Lower leg skin (tissue), 3 donors: ENCODE measurements at regions not wholly inside any gene's neighbourhood (a gene's known extent, or its start where the extent isn't known, plus 50 kb on each side); places are given as distances from the start of the nearest gene placed in this dataset.

ENCODE experiments used
- POLR2A ChIP-seq, 2 donors: fragments of 450-650 bp; IDR thresholded peaks; one replicate each; pipeline ENCODE4 v1.6.1; 2016 to 2017; ENCODE audit warnings: antibody characterized with exemption in 2 of 2, mild to moderate bottlenecking in 1 of 2, moderate library complexity in 1 of 2
- TF ChIP-seq, protein P1 (sequence below), 3 donors: fragments of 450-650 bp; IDR thresholded peaks; one replicate each; pipeline ENCODE4 v1.5.1; 2016; ENCODE audit warnings: antibody characterized with exemption in 3 of 3, mild to moderate bottlenecking in 3 of 3, moderate library complexity in 2 of 3

GRCh38 chr11:45089676-45090499 lies 56.6 kb upstream of the PRDM11 start:
- no peak for TF ChIP-seq POLR2A (IDR thresholded peaks at IDR 0.05)
- TF ChIP-seq, protein P1, sequence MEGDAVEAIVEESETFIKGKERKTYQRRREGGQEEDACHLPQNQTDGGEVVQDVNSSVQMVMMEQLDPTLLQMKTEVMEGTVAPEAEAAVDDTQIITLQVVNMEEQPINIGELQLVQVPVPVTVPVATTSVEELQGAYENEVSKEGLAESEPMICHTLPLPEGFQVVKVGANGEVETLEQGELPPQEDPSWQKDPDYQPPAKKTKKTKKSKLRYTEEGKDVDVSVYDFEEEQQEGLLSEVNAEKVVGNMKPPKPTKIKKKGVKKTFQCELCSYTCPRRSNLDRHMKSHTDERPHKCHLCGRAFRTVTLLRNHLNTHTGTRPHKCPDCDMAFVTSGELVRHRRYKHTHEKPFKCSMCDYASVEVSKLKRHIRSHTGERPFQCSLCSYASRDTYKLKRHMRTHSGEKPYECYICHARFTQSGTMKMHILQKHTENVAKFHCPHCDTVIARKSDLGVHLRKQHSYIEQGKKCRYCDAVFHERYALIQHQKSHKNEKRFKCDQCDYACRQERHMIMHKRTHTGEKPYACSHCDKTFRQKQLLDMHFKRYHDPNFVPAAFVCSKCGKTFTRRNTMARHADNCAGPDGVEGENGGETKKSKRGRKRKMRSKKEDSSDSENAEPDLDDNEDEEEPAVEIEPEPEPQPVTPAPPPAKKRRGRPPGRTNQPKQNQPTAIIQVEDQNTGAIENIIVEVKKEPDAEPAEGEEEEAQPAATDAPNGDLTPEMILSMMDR (IDR thresholded peaks at IDR 0.05) = no peak
